VCaP (cell line): ENCODE measurements at regions not wholly inside any gene's neighbourhood (a gene's known extent, or its start where the extent isn't known, plus 50 kb on each side); places are given as distances from the start of the nearest gene placed in this dataset.

Experiments
- H3K27ac ChIP-seq: fragments of 450-650 bp; 2 replicates; pipeline ENCODE4 v1.5.1; 2017
- CTCF ChIP-seq: fragments of 450-650 bp; conservative IDR thresholded peaks from 2 replicates; pipeline ENCODE4 v1.5.1; 2017; ENCODE audit warnings: mild to moderate bottlenecking, moderate library complexity

GRCh38 chr2:78506301-78506700 is 519.2 kb upstream of the REG3G start:
- no peak for TF ChIP-seq CTCF
- no peak overlapping the region for H3K27ac ChIP-seq

GRCh38 chr2:78521938-78522337 is 503.6 kb upstream of the REG3G start:
- TF ChIP-seq CTCF, result no peak

GRCh38 chr2:78532762-78533379 is 492.6 kb upstream of the REG3G start:
- no peak for TF ChIP-seq CTCF
- peak overlapping the region; percentile 12; the same call in 1 of the 2 replicates for H3K27ac ChIP-seq

More at GRCh38 chr2:78521938-78522337, 503.6 kb upstream of the REG3G start:
- H3K27ac ChIP-seq, result no peak overlapping the region

- no peak overlapping the region for H3K27ac ChIP-seq
- no peak for TF ChIP-seq CTCF
These were observed 490.1 kb upstream of the REG3G start for GRCh38 chr2:78535395-78535794.

- H3K27ac ChIP-seq, result no peak overlapping the region
- no peak for TF ChIP-seq CTCF
These were observed 487.2 kb upstream of the REG3G start for GRCh38 chr2:78538322-78538721.

GRCh38 chr2:78540255-78540654 is 485.2 kb upstream of the REG3G start:
- H3K27ac ChIP-seq, result no peak overlapping the region
- no peak for TF ChIP-seq CTCF

- no peak overlapping the region for H3K27ac ChIP-seq
- no peak for TF ChIP-seq CTCF
These were observed 484.4 kb upstream of the REG3G start for GRCh38 chr2:78541088-78541450.
